WTC11 (cell line): ENCODE measurements at regions not wholly inside any gene's neighbourhood (a gene's known extent, or its start where the extent isn't known, plus 50 kb on each side); places are given as distances from the start of the nearest gene placed in this dataset.

Experiments
- CTCF ChIP-seq: fragments of 200-600 bp; IDR thresholded peaks from 2 replicates; pipeline ENCODE4 v1.8.0; 2022; ENCODE audit warnings: antibody characterized with exemption
- ESRRA ChIP-seq: sonication (generic); formaldehyde crosslinking; IDR thresholded peaks from 2 replicates; pipeline ENCODE4 v1.8.1; 2022; ENCODE audit warnings: mild to moderate bottlenecking, missing genetic modification reagents, borderline replicate concordance
- KAT7 ChIP-seq: sonication (generic); formaldehyde crosslinking; IDR thresholded peaks from 2 replicates; pipeline ENCODE4 v1.8.1; 2023; ENCODE audit warnings: missing genetic modification reagents, mild to moderate bottlenecking, borderline replicate concordance
- NR1H2 ChIP-seq: sonication (generic); formaldehyde crosslinking; IDR thresholded peaks from 2 replicates; pipeline ENCODE4 v1.9.0; 2021; ENCODE audit warnings: mild to moderate bottlenecking, moderate library complexity, missing genetic modification reagents
- TP53 ChIP-seq: sonication (generic); formaldehyde crosslinking; IDR thresholded peaks from 2 replicates; pipeline ENCODE4 v1.8.1; 2023; ENCODE audit warnings: mild to moderate bottlenecking, missing genetic modification reagents
- ZNF121 ChIP-seq: sonication (generic); formaldehyde crosslinking; IDR thresholded peaks from 2 replicates; pipeline ENCODE4 v1.8.0; 2023; ENCODE audit warnings: missing genetic modification reagents

GRCh38 chr5:38078161-38078560 lies 180.2 kb upstream of the EGFLAM start:
- no peak for TF ChIP-seq CTCF
- no peak for TF ChIP-seq ESRRA
- TF ChIP-seq KAT7 (CRISPR knock-in tag), result no peak
- no peak for TF ChIP-seq ZNF121 (CRISPR knock-in tag)
- TF ChIP-seq TP53, result no peak
- TF ChIP-seq NR1H2 (CRISPR knock-in tag), result no peak
